ENCODE measurements at regions not wholly inside any gene's neighbourhood (a gene's known extent, or its start where the extent isn't known, plus 50 kb on each side); places are given as distances from the start of the nearest gene placed in this dataset.
"Not testable (repeated sequence)": the region's sequence is repeated elsewhere in the genome, so short reads cannot be mapped to it uniquely, and the experiment has no call there.

GRCh38 chr4:27678027-27678426, 817.4 kb downstream of the STIM2 start:
- DNase-seq, result no peak

DNA sequence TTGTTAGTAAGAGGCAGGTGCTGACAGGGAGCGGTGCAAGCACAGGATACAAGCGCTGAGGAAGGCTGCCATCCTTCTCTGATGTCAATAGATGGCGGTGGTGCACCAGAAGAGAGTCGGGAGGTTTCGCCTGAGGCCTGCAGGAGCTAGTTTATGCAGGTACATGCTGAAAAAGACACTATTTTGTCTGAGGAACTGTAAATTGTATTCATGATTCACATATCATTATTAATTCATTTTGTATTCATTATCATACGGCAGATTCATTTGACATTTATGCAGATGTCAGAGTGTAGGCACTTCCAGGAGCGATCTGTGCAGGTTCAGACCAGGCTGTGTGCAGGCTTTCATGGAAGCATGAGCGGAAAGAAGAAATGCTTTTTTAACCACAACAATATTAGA, 824.0 kb downstream of the STIM2 start:
- peak; percentile 85 for DNase-seq

DNA sequence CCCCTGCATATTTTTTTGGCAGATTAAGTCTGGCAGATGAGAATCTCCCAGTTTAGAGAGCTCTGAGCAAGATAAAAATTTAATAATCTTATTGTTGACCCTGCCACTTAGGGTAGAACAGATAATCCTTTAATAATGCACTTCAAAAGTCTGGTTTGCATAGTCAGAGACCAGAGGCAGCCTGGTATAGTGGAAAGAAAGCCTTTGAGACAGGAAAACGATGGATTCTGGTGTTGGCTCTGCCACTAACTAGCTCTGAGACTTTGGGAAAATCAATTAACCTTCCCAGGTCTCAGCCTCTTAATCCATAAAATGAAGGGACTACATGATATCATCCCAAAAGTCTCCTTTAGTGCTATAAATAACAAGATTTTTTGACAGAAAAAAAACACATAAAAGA, 824.5 kb downstream of the STIM2 start:
- no peak for DNase-seq

DNA sequence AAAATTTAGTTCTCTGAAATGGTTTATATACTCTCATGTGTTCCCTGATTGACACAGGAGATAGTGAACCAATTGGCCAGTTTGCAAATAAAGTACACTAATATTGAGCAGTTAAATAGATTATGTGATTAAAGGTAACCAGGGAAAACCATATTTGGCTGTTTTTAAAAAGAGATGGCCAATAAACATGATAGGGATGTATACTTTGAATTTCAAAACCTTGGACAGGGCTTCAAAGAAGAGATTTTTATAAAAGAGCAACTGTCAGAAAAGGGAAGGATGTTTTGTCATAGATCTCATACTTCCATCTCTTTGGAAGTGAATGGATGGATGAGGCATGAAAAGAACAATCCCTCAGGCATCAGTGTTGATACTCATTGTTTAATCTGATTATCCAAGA, 825.3 kb downstream of the STIM2 start:
- DNase-seq, result no peak

GRCh38 chr4:27692158-27692557, 831.5 kb downstream of the STIM2 start:
- no peak for DNase-seq

- no peak for DNase-seq
These were observed 832.4 kb downstream of the STIM2 start for GRCh38 chr4:27692868-27693634.

DNA sequence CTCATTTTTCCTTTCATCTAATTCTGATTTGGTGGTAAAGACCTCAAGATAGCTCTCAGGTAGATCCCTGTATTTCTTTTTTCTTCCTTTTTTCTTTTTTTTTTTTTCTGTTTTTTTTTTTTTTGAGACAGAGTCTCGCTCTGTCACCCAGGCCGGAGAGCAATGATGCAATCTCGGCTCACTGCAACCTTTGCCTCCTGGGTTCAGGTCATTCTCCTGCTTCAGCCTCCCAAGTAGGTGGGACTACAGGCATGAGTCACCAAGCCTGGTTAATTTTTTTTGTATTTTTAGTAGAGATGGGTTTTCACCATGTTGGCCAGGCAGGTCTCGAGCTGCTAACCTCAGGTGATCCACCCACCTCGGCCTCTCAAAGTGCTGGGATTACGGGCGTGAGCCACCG, 835.6 kb downstream of the STIM2 start:
- not testable (repeated sequence) for DNase-seq

DNA sequence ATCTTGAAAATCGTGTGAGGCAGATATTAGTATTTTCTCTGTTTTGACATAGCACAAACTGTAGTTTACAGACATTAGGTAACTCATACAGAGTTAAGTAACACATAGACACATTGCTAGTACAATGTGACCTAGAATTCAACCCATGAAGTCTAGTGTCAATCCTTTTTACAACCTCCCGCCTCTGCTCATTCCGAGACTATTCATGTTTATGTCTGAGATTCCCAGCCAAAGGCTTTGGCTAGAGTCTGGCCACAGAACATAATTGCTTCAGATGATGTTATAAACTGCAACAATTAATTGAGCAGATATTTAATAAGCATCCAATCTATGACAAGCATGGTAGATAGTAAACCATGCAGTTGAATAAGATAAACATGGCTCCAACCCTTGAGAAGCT, 841.0 kb downstream of the STIM2 start:
- no peak for DNase-seq

- peak; percentile 21 for DNase-seq
These were observed 842.2 kb downstream of the STIM2 start for GRCh38 chr4:27702730-27703431.

DNA sequence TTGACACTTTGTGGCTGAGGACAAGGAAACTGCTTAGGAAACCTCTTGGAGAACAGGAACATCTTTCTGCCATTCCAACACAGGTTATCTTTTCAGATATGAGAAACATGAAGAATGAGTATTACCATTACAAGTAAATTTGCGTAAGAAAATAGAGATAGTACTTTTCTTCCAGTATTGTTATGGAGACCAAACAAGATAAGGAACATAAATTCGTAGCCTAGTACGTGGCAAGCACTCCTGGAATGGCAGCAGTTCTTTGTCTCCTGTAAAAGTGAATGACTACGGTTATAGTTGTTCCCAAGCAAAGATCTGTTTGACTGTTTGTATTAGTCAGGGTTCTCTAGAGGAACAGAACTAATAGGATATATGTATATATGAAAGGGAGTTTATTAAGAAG, 843.1 kb downstream of the STIM2 start:
- DNase-seq, result no peak

- no peak for DNase-seq
These were observed 850.4 kb downstream of the STIM2 start for GRCh38 chr4:27711041-27711440.

GRCh38 chr4:27714073-27714472, 853.4 kb downstream of the STIM2 start:
- no peak for DNase-seq

GRCh38 chr4:27716693-27717430, 856.2 kb downstream of the STIM2 start:
- DNase-seq, result no peak

- DNase-seq, result no peak
These were observed 856.8 kb downstream of the STIM2 start for GRCh38 chr4:27717431-27717755.

DNA sequence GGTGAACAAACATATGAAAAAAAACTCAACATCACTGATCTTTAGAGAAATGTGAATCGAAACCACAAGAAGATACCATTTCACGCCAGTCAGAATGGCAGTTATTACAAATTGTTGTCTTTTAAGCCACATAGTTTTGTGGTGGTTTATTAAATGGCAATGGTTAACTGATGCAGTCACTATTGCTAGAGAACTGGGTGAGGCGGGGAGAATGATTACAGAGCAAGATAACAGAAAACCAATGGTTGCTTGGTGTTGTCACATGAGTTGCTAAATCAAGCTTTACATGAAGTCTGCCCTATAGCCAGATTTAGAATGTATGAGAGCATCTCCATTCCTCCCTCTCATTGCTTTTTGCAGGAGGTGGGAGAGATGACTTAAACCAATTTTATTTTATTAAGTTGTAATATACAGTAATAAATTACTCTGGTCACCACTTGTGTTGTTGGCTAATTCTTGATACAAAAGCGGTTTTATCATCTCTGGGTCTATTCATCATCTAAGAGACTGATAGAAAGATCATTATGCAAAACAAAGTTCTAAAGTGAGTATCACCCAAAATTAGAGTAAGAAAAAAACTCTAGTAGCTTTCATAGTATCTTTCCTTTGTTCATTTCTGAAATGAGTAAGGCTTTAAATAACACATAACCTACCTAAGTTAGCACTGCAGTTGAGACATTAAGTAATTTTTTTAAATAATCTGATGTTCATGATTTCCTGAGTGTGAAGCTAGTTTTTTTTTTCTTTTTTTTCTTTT, 859.5 kb downstream of the STIM2 start:
- DNase-seq, result no peak

DNA sequence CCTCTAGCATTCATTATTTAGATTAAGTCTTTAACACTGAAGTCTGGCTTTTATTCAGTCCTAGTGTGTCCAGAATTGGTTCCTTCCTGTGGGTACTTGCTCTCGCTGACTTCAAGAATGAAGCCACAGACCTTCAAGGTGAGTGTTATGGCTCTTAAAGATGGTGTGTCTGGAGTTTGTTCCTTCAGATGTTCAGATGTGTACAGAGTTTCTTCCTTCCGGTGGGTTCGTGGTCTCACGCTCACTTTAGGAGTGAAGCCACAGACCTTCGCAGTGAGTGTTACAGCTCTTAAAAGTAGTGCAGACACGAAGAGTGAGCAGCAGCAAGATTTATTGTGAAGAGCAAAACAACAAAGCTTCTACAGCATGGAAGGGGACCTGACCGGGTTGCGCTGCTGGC, 860.6 kb downstream of the STIM2 start:
- no peak for DNase-seq

DNA sequence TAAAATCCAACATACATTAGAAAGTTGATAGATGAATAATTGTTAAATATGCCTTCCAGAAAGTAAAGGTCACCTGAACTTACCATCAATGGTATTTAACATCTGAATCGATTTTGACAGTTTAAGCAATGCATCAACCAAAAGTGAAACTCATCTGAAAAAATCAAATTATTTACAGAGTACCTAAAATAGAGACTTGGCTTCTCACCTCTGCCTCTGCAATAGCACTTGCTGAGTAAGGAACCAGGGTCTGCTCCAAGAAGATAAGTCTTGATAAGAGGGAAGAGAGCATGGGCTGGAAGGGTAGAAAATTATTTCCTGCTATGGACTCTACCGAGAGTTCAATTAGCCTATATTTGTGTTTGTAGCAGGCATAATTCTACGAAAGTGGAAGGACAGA, 868.3 kb downstream of the STIM2 start:
- DNase-seq, result no peak

GRCh38 chr4:27742816-27743215, 882.2 kb downstream of the STIM2 start:
- no peak for DNase-seq

- peak; percentile 1 for DNase-seq
These were observed 899.3 kb downstream of the STIM2 start for GRCh38 chr4:27759611-27760575.

GRCh38 chr4:27763830-27764525, 903.3 kb downstream of the STIM2 start:
- no peak for DNase-seq

GRCh38 chr4:27764526-27764837, 903.8 kb downstream of the STIM2 start:
- no peak for DNase-seq

DNA sequence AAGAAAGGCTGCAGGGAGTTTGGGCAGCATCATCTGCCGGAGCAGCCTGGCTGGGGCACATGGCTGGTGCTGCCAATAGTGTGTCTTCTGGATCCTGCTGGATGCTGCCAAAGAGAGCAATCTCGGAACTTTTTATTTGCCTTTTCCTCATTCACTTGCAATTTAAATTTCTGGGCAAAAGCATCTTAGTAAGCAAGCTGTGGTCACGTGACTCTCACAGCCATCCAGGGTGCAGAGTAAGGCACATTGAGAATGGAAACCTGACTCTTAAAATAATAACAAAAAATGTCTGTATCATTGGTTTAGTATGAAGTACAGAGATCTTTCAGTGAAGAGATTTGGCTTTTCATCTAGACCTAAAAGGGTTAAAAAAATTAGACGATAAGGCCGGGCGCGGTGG, 910.3 kb downstream of the STIM2 start:
- no peak for DNase-seq

Measured in eye (tissue), 1 donor.